H9 (cell line): ENCODE measurements at regions not wholly inside any gene's neighbourhood (a gene's known extent, or its start where the extent isn't known, plus 50 kb on each side); places are given as distances from the start of the nearest gene placed in this dataset.

Experiments used
- DNase-seq: peaks from one replicate; pipeline ENCODE4 v3.0.0-alpha.2; 2017
- H2AFZ ChIP-seq: one replicate; pipeline ENCODE4 v1.6.1; 2013; ENCODE audit warnings: mild to moderate bottlenecking, low read length, control low read depth, moderate library complexity
- H2AK5ac ChIP-seq: 2 replicates; pipeline ENCODE4 v1.6.1; 2013; ENCODE audit warnings: low read length, control low read depth, mixed read lengths; ENCODE audit not compliant: insufficient read length
- H2BK120ac ChIP-seq: one replicate; pipeline ENCODE4 v1.6.1; 2013; ENCODE audit warnings: low read depth, mild to moderate bottlenecking, low read length, control low read depth, inconsistent platforms; ENCODE audit not compliant: poor library complexity, severe bottlenecking
- H2BK12ac ChIP-seq: 2 replicates; pipeline ENCODE4 v1.6.1; 2013; ENCODE audit warnings: low read length, control low read depth, mixed read lengths, low read depth; ENCODE audit not compliant: insufficient read length
- H2BK15ac ChIP-seq: 2 replicates; pipeline ENCODE4 v1.6.1; 2013; ENCODE audit warnings: low read depth, low read length, control low read depth
- H2BK20ac ChIP-seq: one replicate; pipeline ENCODE4 v1.6.1; 2013; ENCODE audit warnings: low read depth, mild to moderate bottlenecking, low read length, control low read depth, inconsistent platforms; ENCODE audit not compliant: poor library complexity, severe bottlenecking
- H2BK5ac ChIP-seq: 2 replicates; pipeline ENCODE4 v1.6.1; 2013; ENCODE audit warnings: low read length, control low read depth, mixed read lengths; ENCODE audit not compliant: insufficient read length
- H3K14ac ChIP-seq: 2 replicates; pipeline ENCODE4 v1.6.1; 2013; ENCODE audit warnings: low read length, control low read depth; ENCODE audit not compliant: insufficient read depth
- H3K18ac ChIP-seq: 2 replicates; pipeline ENCODE4 v1.6.1; 2013; ENCODE audit warnings: low read depth, mild to moderate bottlenecking, mixed read lengths, low read length, control low read depth; ENCODE audit not compliant: insufficient read length
- H3K23ac ChIP-seq: 2 replicates; pipeline ENCODE4 v1.6.1; 2013; ENCODE audit warnings: low read length, control low read depth, mixed read lengths, low read depth; ENCODE audit not compliant: insufficient read length
- H3K23me2 ChIP-seq: 2 replicates; pipeline ENCODE4 v1.6.1; 2013; ENCODE audit warnings: low read depth, mild to moderate bottlenecking, mixed read lengths, low read length, control low read depth; ENCODE audit not compliant: insufficient read length, poor library complexity, severe bottlenecking
- H3K27ac ChIP-seq: 2 replicates; pipeline ENCODE4 v1.5.1; 2013; ENCODE audit warnings: low read length, control low read depth, mixed read lengths, low read depth; ENCODE audit not compliant: insufficient read length
- H3K27me3 ChIP-seq: 2 replicates; pipeline ENCODE4 v1.6.1; 2013; ENCODE audit warnings: low read length, control low read depth, inconsistent platforms; ENCODE audit not compliant: insufficient read depth
- H3K4ac ChIP-seq: 2 replicates; pipeline ENCODE4 v1.6.1; 2013; ENCODE audit warnings: low read depth, mild to moderate bottlenecking, control low read depth, inconsistent platforms, low read length, moderate library complexity
- H3K4me1 ChIP-seq: 2 replicates; pipeline ENCODE4 v1.6.1; 2013; ENCODE audit warnings: low read length, control low read depth, inconsistent platforms; ENCODE audit not compliant: insufficient read depth
- H3K4me2 ChIP-seq: 2 replicates; pipeline ENCODE4 v1.6.1; 2013; ENCODE audit warnings: low read length, control low read depth, mixed read lengths; ENCODE audit not compliant: insufficient read length, insufficient read depth
- H3K56ac ChIP-seq: 2 replicates; pipeline ENCODE4 v1.6.1; 2013; ENCODE audit warnings: low read depth, mild to moderate bottlenecking, mixed read lengths, low read length, control low read depth; ENCODE audit not compliant: insufficient read length
- H3K79me1 ChIP-seq: 2 replicates; pipeline ENCODE4 v1.6.1; 2013; ENCODE audit warnings: low read depth, mild to moderate bottlenecking, moderate library complexity, low read length, control low read depth, inconsistent platforms; ENCODE audit not compliant: insufficient read depth, poor library complexity, severe bottlenecking
- H3K79me2 ChIP-seq: 2 replicates; pipeline ENCODE4 v1.6.1; 2013; ENCODE audit warnings: low read length, control low read depth, inconsistent platforms; ENCODE audit not compliant: insufficient read depth
- H3K9ac ChIP-seq: 2 replicates; pipeline ENCODE4 v1.6.1; 2013; ENCODE audit warnings: low read length, control low read depth, mixed read lengths; ENCODE audit not compliant: insufficient read length; ENCODE audit errors: extremely low read depth
- H3K9me3 ChIP-seq: one replicate; pipeline ENCODE4 v1.6.1; 2013; ENCODE audit warnings: low read depth, low read length, inconsistent platforms; ENCODE audit not compliant: control insufficient read depth
- H3T11ph ChIP-seq: one replicate; pipeline ENCODE4 v1.6.1; 2013; ENCODE audit warnings: mild to moderate bottlenecking, low read length, control low read depth, inconsistent platforms
- H4K20me1 ChIP-seq: one replicate; pipeline ENCODE4 v1.6.1; 2013; ENCODE audit not compliant: control insufficient read depth, insufficient read length, insufficient read depth
- H4K5ac ChIP-seq: 2 replicates; pipeline ENCODE4 v1.6.1; 2013; ENCODE audit warnings: low read depth, mild to moderate bottlenecking, mixed read lengths, low read length, control low read depth; ENCODE audit not compliant: insufficient read length
- H4K8ac ChIP-seq: replicated peaks from 2 replicates; pipeline ENCODE4 v1.6.1; 2013; ENCODE audit warnings: low read length, control low read depth, mixed read lengths, low read depth; ENCODE audit not compliant: insufficient read length
- H4K91ac ChIP-seq: 2 replicates; pipeline ENCODE4 v1.6.1; 2013; ENCODE audit warnings: low read depth, mild to moderate bottlenecking, moderate library complexity, mixed read lengths, low read length, control low read depth; ENCODE audit not compliant: insufficient read length
- H3K27ac Mint-ChIP-seq, 3 experiments: 2 replicates in 2 of 3; 3 replicates in 1 of 3; pipeline ENCODE4 v1.8.0; 2020 to 2021; ENCODE audit warnings: mixed read lengths in 3 of 3, mild to moderate bottlenecking in 1 of 3, moderate library complexity in 1 of 3
- H3K27me3 Mint-ChIP-seq: 2 replicates; pipeline ENCODE4 v1.8.0; 2021; ENCODE audit warnings: low read depth, mild to moderate bottlenecking, moderate library complexity, mixed read lengths
- H3K36me3 Mint-ChIP-seq, 3 experiments: 2 replicates in 2 of 3; 3 replicates in 1 of 3; pipeline ENCODE4 v1.8.0; 2020 to 2021; ENCODE audit warnings: low read depth in 3 of 3, mixed read lengths in 3 of 3; ENCODE audit not compliant: insufficient read depth in 1 of 3
- H3K4me1 Mint-ChIP-seq, 2 experiments: 2 replicates each; pipeline ENCODE4 v1.8.0; 2020; ENCODE audit warnings: mixed read lengths in 2 of 2
- H3K4me3 Mint-ChIP-seq, 2 experiments: 2 replicates in 1 of 2; 3 replicates in 1 of 2; pipeline ENCODE4 v1.8.0; 2020 to 2021; ENCODE audit warnings: mild to moderate bottlenecking in 2 of 2, mixed read lengths in 2 of 2, moderate library complexity in 1 of 2
- H3K9me3 Mint-ChIP-seq, 2 experiments: 2 replicates in 1 of 2; 3 replicates in 1 of 2; pipeline ENCODE4 v1.8.0; 2020; ENCODE audit warnings: mild to moderate bottlenecking in 2 of 2, mixed read lengths in 2 of 2, moderate library complexity in 1 of 2
- WGBS: extraction: QIAGEN DNeasy Blood & Tissue Kit; methylation state at CpG from one replicate; pipeline ENCODE4 v1.1.7; 2013; ENCODE audit warnings: missing lambda C conversion rate, low lambda C conversion rate, mixed read lengths; ENCODE audit not compliant: insufficient read length; ENCODE audit errors: extremely low coverage; 5-methylcytosine and 5-hydroxymethylcytosine counted together
- TF ChIP-seq, protein P1 (sequence below): fragments of 200-600 bp; sonication (generic); conservative IDR thresholded peaks from 3 replicates; pipeline ENCODE4 v1.8.0; 2021; ENCODE audit warnings: antibody characterized with exemption, mild to moderate bottlenecking

GRCh38 chr10:129161150-129161549, 305.9 kb upstream of the MGMT start:
- H4K91ac ChIP-seq: no peak overlapping the region
- peak; percentile 79 for DNase-seq
- no peaks in the 10 kb centered on the region; the same call in 1 of the 2 replicates for H3K4me1 ChIP-seq
- H3K4me1 Mint-ChIP-seq: peaks cover 15 to 23% of the 10 kb centered on the region in 2 experiments
- H3K56ac ChIP-seq: no peak overlapping the region
- no peak overlapping the region for H2BK5ac ChIP-seq
- H3K23me2 ChIP-seq: no peaks in the 10 kb centered on the region
- H2AFZ ChIP-seq: no peak overlapping the region
- H2BK20ac ChIP-seq: no peak overlapping the region
- no peak overlapping the region for H2BK120ac ChIP-seq
- no CpG with 5 or more reads among the region's 2 CpGs for WGBS
- no peaks in the 10 kb centered on the region for H3K9me3 ChIP-seq
- H3K27me3 Mint-ChIP-seq: no peaks in the 10 kb centered on the region
- H3K23ac ChIP-seq: no peak overlapping the region
- H3T11ph ChIP-seq: no peak overlapping the region
- peak overlapping the region; percentile 16 for H3K27ac ChIP-seq
- no peak overlapping the region for H3K18ac ChIP-seq
- no peak overlapping the region for H3K9ac ChIP-seq
- H3K4ac ChIP-seq: no peak overlapping the region
- H2BK12ac ChIP-seq: no peak overlapping the region
- TF ChIP-seq, protein P1, sequence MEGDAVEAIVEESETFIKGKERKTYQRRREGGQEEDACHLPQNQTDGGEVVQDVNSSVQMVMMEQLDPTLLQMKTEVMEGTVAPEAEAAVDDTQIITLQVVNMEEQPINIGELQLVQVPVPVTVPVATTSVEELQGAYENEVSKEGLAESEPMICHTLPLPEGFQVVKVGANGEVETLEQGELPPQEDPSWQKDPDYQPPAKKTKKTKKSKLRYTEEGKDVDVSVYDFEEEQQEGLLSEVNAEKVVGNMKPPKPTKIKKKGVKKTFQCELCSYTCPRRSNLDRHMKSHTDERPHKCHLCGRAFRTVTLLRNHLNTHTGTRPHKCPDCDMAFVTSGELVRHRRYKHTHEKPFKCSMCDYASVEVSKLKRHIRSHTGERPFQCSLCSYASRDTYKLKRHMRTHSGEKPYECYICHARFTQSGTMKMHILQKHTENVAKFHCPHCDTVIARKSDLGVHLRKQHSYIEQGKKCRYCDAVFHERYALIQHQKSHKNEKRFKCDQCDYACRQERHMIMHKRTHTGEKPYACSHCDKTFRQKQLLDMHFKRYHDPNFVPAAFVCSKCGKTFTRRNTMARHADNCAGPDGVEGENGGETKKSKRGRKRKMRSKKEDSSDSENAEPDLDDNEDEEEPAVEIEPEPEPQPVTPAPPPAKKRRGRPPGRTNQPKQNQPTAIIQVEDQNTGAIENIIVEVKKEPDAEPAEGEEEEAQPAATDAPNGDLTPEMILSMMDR: no peak
- H3K79me1 ChIP-seq: no peaks in the 10 kb centered on the region
- no peak overlapping the region for H3K4me3 Mint-ChIP-seq
- peaks cover 0 to 3% of the 10 kb centered on the region in 2 experiments; a peak in 2 of 5 replicates for H3K9me3 Mint-ChIP-seq
- no peak overlapping the region for H4K8ac ChIP-seq
- H4K20me1 ChIP-seq: no peaks in the 10 kb centered on the region
- H3K79me2 ChIP-seq: no peaks in the 10 kb centered on the region
- H4K5ac ChIP-seq: no peak overlapping the region
- H2BK15ac ChIP-seq: no peak overlapping the region
- no peak overlapping the region for H3K14ac ChIP-seq
- no peak overlapping the region for H2AK5ac ChIP-seq
- no peak overlapping the region for H3K27ac Mint-ChIP-seq
- no peaks in the 10 kb centered on the region for H3K27me3 ChIP-seq
- H3K36me3 Mint-ChIP-seq: peaks cover 0 to 2% (median 0%) of the 10 kb centered on the region in 3 experiments; a peak in 3 of 7 replicates
- no peak overlapping the region for H3K4me2 ChIP-seq
